UCSD-AML1 (cell line): ENCODE measurements at regions not wholly inside any gene's neighbourhood (a gene's known extent, or its start where the extent isn't known, plus 50 kb on each side); places are given as distances from the start of the nearest gene placed in this dataset.
"Not testable (repeated sequence)": the region's sequence is repeated elsewhere in the genome, so short reads cannot be mapped to it uniquely, and the experiment has no call there.

ENCODE experiments used
- DNase-seq: peaks from one replicate; lab custom pipeline; 2025; ENCODE audit not compliant: unreplicated experiment; lab: John Stamatoyannopoulos, UW

GRCh38 chr9:102000956-102001355, 262.5 kb upstream of the GRIN3A start:
- no peak for DNase-seq

GRCh38 chr9:101999441-101999840, 261.0 kb upstream of the GRIN3A start:
- DNase-seq: no peak

- no peak for DNase-seq
These were observed 256.8 kb upstream of the GRIN3A start for GRCh38 chr9:101995231-101995630.

- DNase-seq: no peak
These were observed 255.3 kb upstream of the GRIN3A start for GRCh38 chr9:101993771-101994170.

- no peak for DNase-seq
These were observed 253.5 kb upstream of the GRIN3A start for GRCh38 chr9:101991926-101992325.

- no peak for DNase-seq
These were observed 239.3 kb upstream of the GRIN3A start for GRCh38 chr9:101977614-101978210.

- no peak for DNase-seq
These were observed 232.2 kb upstream of the GRIN3A start for GRCh38 chr9:101970609-101971008.

- no peak for DNase-seq
These were observed 229.9 kb upstream of the GRIN3A start for GRCh38 chr9:101968392-101968791.

- DNase-seq: no peak
These were observed 228.2 kb upstream of the GRIN3A start for GRCh38 chr9:101966691-101967090.

- no peak for DNase-seq
These were observed 219.3 kb upstream of the GRIN3A start for GRCh38 chr9:101957705-101958104.

- no peak for DNase-seq
These were observed 213.2 kb upstream of the GRIN3A start for GRCh38 chr9:101951598-101951997.

GRCh38 chr9:101931756-101932155, 193.3 kb upstream of the GRIN3A start:
- DNase-seq: no peak

- no peak for DNase-seq
These were observed 192.3 kb upstream of the GRIN3A start for GRCh38 chr9:101930783-101931182.

- DNase-seq: no peak
These were observed 187.1 kb upstream of the GRIN3A start for GRCh38 chr9:101925498-101925897.

GRCh38 chr9:101923451-101923850, 185.0 kb upstream of the GRIN3A start:
- no peak for DNase-seq

GRCh38 chr9:101916948-101917347, 178.5 kb upstream of the GRIN3A start:
- not testable (repeated sequence) for DNase-seq

GRCh38 chr9:101915482-101915881, 177.0 kb upstream of the GRIN3A start:
- no peak for DNase-seq

- DNase-seq: no peak
These were observed 174.3 kb upstream of the GRIN3A start for GRCh38 chr9:101912698-101913097.

- DNase-seq: no peak
These were observed 169.0 kb upstream of the GRIN3A start for GRCh38 chr9:101907466-101907865.

- no peak for DNase-seq
These were observed 166.4 kb upstream of the GRIN3A start for GRCh38 chr9:101904845-101905244.

GRCh38 chr9:101902051-101902450, 163.6 kb upstream of the GRIN3A start:
- DNase-seq: no peak

- DNase-seq: no peak
These were observed 158.7 kb upstream of the GRIN3A start for GRCh38 chr9:101897196-101897595.
